CD8-positive, alpha-beta memory T cell (primary cell): ENCODE measurements at regions not wholly inside any gene's neighbourhood (a gene's known extent, or its start where the extent isn't known, plus 50 kb on each side); places are given as distances from the start of the nearest gene placed in this dataset.

Source experiments
- CTCF ChIA-PET: fragments of 350-600 bp; sonication (Branson Sonifier 250); formaldehyde crosslinking; loops from one replicate; lab custom pipeline; 2021; ENCODE audit warnings: antibody characterized with exemption; lab: Charles Lee
- POLR2A ChIA-PET: fragments of 350-600 bp; sonication (Branson Sonifier 250); formaldehyde crosslinking; loops from one replicate; lab custom pipeline; 2021; ENCODE audit warnings: antibody characterized with exemption; lab: Charles Lee
- DNase-seq, 5 donors: peaks; one replicate each; pipeline versions ENCODE4 v3.0.0 to v3.0.0-alpha.2; 2020 to 2022; ENCODE audit warnings: mixed read lengths in 1 of 5
- H3K27ac ChIP-seq: one replicate; pipeline ENCODE4 v1.7.0; 2013; ENCODE audit warnings: low read depth, mild to moderate bottlenecking, low read length, moderate library complexity
- H3K27me3 ChIP-seq: 2 replicates; pipeline ENCODE4 v1.7.0; 2013; ENCODE audit warnings: low read length, mild to moderate bottlenecking; ENCODE audit not compliant: insufficient read depth, poor library complexity, severe bottlenecking
- H3K36me3 ChIP-seq: 2 replicates; pipeline ENCODE4 v1.7.0; 2013; ENCODE audit warnings: mild to moderate bottlenecking, low read length, moderate library complexity; ENCODE audit not compliant: insufficient read depth
- H3K4me1 ChIP-seq: 2 replicates; pipeline ENCODE4 v1.7.0; 2013; ENCODE audit warnings: mild to moderate bottlenecking, low read length, moderate library complexity; ENCODE audit not compliant: insufficient read depth
- H3K4me3 ChIP-seq: 2 replicates; pipeline ENCODE4 v1.7.0; 2013; ENCODE audit warnings: mild to moderate bottlenecking, low read length
- H3K9me3 ChIP-seq: 2 replicates; pipeline ENCODE4 v1.7.0; 2013; ENCODE audit warnings: mild to moderate bottlenecking, low read length
- H3K27ac Mint-ChIP-seq, 8 donors: one replicate each; pipeline ENCODE4 v1.8.0; 2020 to 2021; ENCODE audit warnings: mixed read lengths in 8 of 8, mild to moderate bottlenecking in 6 of 8, inconsistent platforms in 3 of 8, moderate library complexity in 3 of 8
- H3K27me3 Mint-ChIP-seq, 2 donors: one replicate each; pipeline ENCODE4 v1.8.0; 2020 to 2021; ENCODE audit warnings: mixed read lengths in 2 of 2, mild to moderate bottlenecking in 1 of 2, moderate library complexity in 1 of 2
- H3K36me3 Mint-ChIP-seq, 3 donors: one replicate each; pipeline ENCODE4 v1.8.0; 2020 to 2021; ENCODE audit warnings: mixed read lengths in 3 of 3, inconsistent platforms in 1 of 3, mild to moderate bottlenecking in 1 of 3
- H3K4me1 Mint-ChIP-seq, 3 donors: one replicate each; pipeline ENCODE4 v1.8.0; 2020 to 2021; ENCODE audit warnings: mixed read lengths in 3 of 3, inconsistent platforms in 1 of 3, mild to moderate bottlenecking in 1 of 3
- H3K4me3 Mint-ChIP-seq, 7 donors: one replicate each; pipeline ENCODE4 v1.8.0; 2020 to 2021; ENCODE audit warnings: mixed read lengths in 7 of 7, mild to moderate bottlenecking in 6 of 7, moderate library complexity in 4 of 7, inconsistent platforms in 2 of 7
- H3K9me3 Mint-ChIP-seq, 5 donors: one replicate each; pipeline ENCODE4 v1.8.0; 2020 to 2022; ENCODE audit warnings: mixed read lengths in 5 of 5, mild to moderate bottlenecking in 3 of 5, moderate library complexity in 2 of 5, inconsistent platforms in 1 of 5

DNA sequence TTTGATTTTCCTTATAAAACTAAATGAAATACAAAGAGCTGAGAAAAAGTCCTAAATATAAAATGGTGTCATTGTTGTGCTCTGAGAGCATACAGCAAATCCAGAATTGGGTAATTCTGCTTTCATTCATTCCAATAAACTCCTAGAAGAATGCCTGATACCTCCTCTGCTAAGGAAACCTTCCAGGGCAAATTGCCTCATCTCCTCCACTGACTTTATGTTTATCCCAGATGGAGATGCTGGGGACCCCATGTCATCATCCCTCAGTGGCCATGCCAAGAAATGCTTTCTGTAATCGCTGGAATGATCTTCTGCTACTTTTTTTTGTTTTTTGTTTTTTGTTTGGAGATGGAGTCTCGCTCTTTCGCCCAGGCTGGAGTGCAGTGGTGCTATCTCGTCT is 119.3 kb upstream of the PRKCQ start:
- CTCF ChIA-PET, result interaction anchor here (1.3 kb wide), 1 partner anchor 21 kb away, joined by 3 read pairs; no protein-coding TSS in a partner anchor
- no peak overlapping the region for H3K27ac ChIP-seq
- Mint-ChIP-seq H3K9me3 (no peaks in the 10 kb centered on the region), H3K4me1 (no peaks in the 10 kb centered on the region), H3K27me3 (peaks cover 0 to 28% of the 10 kb centered on the region in 2 donors), H3K4me3 (no peak overlapping the region), H3K27ac (no peak overlapping the region), H3K36me3 (no peaks in the 10 kb centered on the region)
- no peak for DNase-seq
- H3K36me3 ChIP-seq, result no peaks in the 10 kb centered on the region
- no peaks in the 10 kb centered on the region for H3K9me3 ChIP-seq
- H3K4me3 ChIP-seq, result no peak overlapping the region
- H3K4me1 ChIP-seq, result no peaks in the 10 kb centered on the region
- H3K27me3 ChIP-seq, result no peaks in the 10 kb centered on the region
- POLR2A ChIA-PET, result no interaction called here

GRCh38 chr10:6695519-6695918 is 115.4 kb upstream of the PRKCQ start:
- H3K27me3 Mint-ChIP-seq, result peaks cover 4 to 38% of the 10 kb centered on the region in 2 donors
- no peaks in the 10 kb centered on the region for H3K9me3 Mint-ChIP-seq
- H3K4me1 Mint-ChIP-seq, result no peaks in the 10 kb centered on the region
- no peak overlapping the region for H3K27ac Mint-ChIP-seq
- no peak overlapping the region for H3K4me3 Mint-ChIP-seq
- no peak overlapping the region for H3K27ac ChIP-seq
- H3K9me3 ChIP-seq, result no peaks in the 10 kb centered on the region
- H3K36me3 Mint-ChIP-seq, result no peaks in the 10 kb centered on the region
- CTCF ChIA-PET, result no interaction called here
- no peaks in the 10 kb centered on the region for H3K4me1 ChIP-seq
- no peak overlapping the region for H3K4me3 ChIP-seq
- H3K27me3 ChIP-seq, result no peaks in the 10 kb centered on the region
- DNase-seq, result no peak
- POLR2A ChIA-PET, result no interaction called here
- H3K36me3 ChIP-seq, result no peaks in the 10 kb centered on the region

GRCh38 chr10:6694447-6695140 is 114.5 kb upstream of the PRKCQ start:
- Mint-ChIP-seq H3K27ac (no peak overlapping the region), H3K4me3 (no peak overlapping the region), H3K4me1 (no peaks in the 10 kb centered on the region), H3K36me3 (no peaks in the 10 kb centered on the region), H3K27me3 (peaks cover 12 to 44% of the 10 kb centered on the region in 2 donors), H3K9me3 (no peaks in the 10 kb centered on the region)
- H3K27ac ChIP-seq, result no peak overlapping the region
- CTCF ChIA-PET, result no interaction called here
- DNase-seq, result no peak
- H3K9me3 ChIP-seq, result no peaks in the 10 kb centered on the region
- H3K36me3 ChIP-seq, result no peaks in the 10 kb centered on the region
- H3K27me3 ChIP-seq, result no peaks in the 10 kb centered on the region
- no peaks in the 10 kb centered on the region for H3K4me1 ChIP-seq
- POLR2A ChIA-PET, result no interaction called here
- no peak overlapping the region for H3K4me3 ChIP-seq

DNA sequence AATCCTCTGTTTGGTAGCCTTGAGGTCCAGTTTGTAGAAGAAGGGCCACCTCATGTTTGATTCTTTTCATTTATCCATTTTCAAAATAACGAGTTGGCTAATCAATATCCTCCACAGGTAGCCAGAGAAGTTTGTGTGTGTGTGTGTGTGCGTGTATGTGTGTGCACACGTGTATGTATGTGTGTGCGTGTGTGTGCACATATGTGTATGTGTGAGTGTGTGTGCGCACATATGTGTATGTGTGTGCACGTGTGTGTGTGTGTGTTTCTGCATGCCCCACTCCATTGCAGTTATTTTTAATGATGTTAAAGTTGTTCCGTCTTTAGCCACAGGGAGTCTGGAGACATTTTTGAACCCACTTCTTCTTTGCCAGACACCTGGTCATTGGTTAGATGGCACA is 112.8 kb upstream of the PRKCQ start:
- no peaks in the 10 kb centered on the region for H3K27me3 ChIP-seq
- no peaks in the 10 kb centered on the region for H3K36me3 ChIP-seq
- no peak overlapping the region for H3K4me3 ChIP-seq
- no peaks in the 10 kb centered on the region for H3K9me3 ChIP-seq
- Mint-ChIP-seq H3K9me3 (no peaks in the 10 kb centered on the region), H3K4me3 (no peak overlapping the region), H3K27me3 (peaks cover 16 to 51% of the 10 kb centered on the region in 2 donors), H3K36me3 (no peaks in the 10 kb centered on the region), H3K4me1 (no peaks in the 10 kb centered on the region), H3K27ac (no peak overlapping the region)
- no peaks in the 10 kb centered on the region for H3K4me1 ChIP-seq
- CTCF ChIA-PET, result no interaction called here
- DNase-seq, result no peak
- POLR2A ChIA-PET, result no interaction called here
- H3K27ac ChIP-seq, result no peak overlapping the region

GRCh38 chr10:6692103-6692502 is 112.0 kb upstream of the PRKCQ start:
- Mint-ChIP-seq H3K4me1 (no peaks in the 10 kb centered on the region), H3K9me3 (no peaks in the 10 kb centered on the region), H3K4me3 (no peak overlapping the region), H3K27ac (no peak overlapping the region), H3K27me3 (peaks cover 19 to 56% of the 10 kb centered on the region in 2 donors), H3K36me3 (no peaks in the 10 kb centered on the region)
- Histone ChIP-seq H3K4me3 (no peak overlapping the region), H3K9me3 (no peaks in the 10 kb centered on the region), H3K27me3 (no peaks in the 10 kb centered on the region), H3K27ac (no peak overlapping the region), H3K36me3 (no peaks in the 10 kb centered on the region), H3K4me1 (no peaks in the 10 kb centered on the region)
- CTCF ChIA-PET, result no interaction called here
- DNase-seq, result no peak
- POLR2A ChIA-PET, result interaction anchor here (0.6 kb wide), 1 partner anchor 10 kb away, joined by 3 read pairs; no protein-coding TSS in a partner anchor

GRCh38 chr10:6689036-6689435 is 109.0 kb upstream of the PRKCQ start:
- H3K27me3 ChIP-seq, result no peaks in the 10 kb centered on the region
- no peaks in the 10 kb centered on the region for H3K9me3 ChIP-seq
- no peaks in the 10 kb centered on the region for H3K36me3 ChIP-seq
- no peak overlapping the region for H3K4me3 ChIP-seq
- ChIA-PET CTCF (interaction anchor here (1.1 kb wide), 1 partner anchor 11 kb away, joined by 4 read pairs; no protein-coding TSS in a partner anchor), POLR2A (no interaction called here)
- Mint-ChIP-seq H3K36me3 (no peaks in the 10 kb centered on the region), H3K27me3 (peaks cover 21 to 59% of the 10 kb centered on the region in 2 donors), H3K9me3 (no peaks in the 10 kb centered on the region), H3K4me3 (no peak overlapping the region), H3K27ac (no peak overlapping the region), H3K4me1 (no peaks in the 10 kb centered on the region)
- no peak overlapping the region for H3K27ac ChIP-seq
- DNase-seq, result no peak
- no peaks in the 10 kb centered on the region for H3K4me1 ChIP-seq

DNA sequence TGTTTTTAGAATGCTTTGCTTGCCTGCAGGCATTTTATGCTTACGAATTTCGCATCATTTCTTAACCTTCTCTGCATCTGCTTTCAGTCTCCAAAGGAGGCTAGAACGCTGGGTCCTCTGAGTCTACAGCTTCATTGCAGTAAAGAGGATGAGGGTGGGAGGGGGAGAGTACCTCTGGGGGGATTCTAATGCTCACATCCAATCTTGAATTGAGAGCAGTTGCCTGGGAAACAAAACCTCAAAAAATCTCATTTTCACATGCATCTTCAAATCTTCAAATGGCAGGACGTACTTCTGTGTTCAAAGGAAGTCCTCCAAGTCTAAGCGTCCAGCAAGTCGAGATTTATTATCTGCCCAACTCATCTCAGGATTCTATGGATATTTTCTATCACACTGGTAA is 100.7 kb upstream of the PRKCQ start:
- H3K9me3 ChIP-seq, result no peaks in the 10 kb centered on the region
- H3K27ac ChIP-seq, result no peak overlapping the region
- no peaks in the 10 kb centered on the region for H3K4me1 ChIP-seq
- peaks cover 5 to 45% of the 10 kb centered on the region in 2 donors for H3K27me3 Mint-ChIP-seq
- no peaks in the 10 kb centered on the region for H3K36me3 ChIP-seq
- no peaks in the 10 kb centered on the region for H3K27me3 ChIP-seq
- H3K4me1 Mint-ChIP-seq, result peaks cover 4 to 5% (median 5%) of the 10 kb centered on the region in 3 donors
- no peaks in the 10 kb centered on the region for H3K36me3 Mint-ChIP-seq
- no peak overlapping the region for H3K4me3 Mint-ChIP-seq
- DNase-seq, result no peak
- ChIA-PET CTCF (interaction anchor here (1.3 to 2.7 kb wide), 4 partner anchors 11 to 266 kb away, joined by 3 to 10 read pairs (median 6); no protein-coding TSS in a partner anchor), POLR2A (no interaction called here)
- H3K27ac Mint-ChIP-seq, result no peak overlapping the region
- no peak overlapping the region for H3K4me3 ChIP-seq
- H3K9me3 Mint-ChIP-seq, result no peaks in the 10 kb centered on the region

DNA sequence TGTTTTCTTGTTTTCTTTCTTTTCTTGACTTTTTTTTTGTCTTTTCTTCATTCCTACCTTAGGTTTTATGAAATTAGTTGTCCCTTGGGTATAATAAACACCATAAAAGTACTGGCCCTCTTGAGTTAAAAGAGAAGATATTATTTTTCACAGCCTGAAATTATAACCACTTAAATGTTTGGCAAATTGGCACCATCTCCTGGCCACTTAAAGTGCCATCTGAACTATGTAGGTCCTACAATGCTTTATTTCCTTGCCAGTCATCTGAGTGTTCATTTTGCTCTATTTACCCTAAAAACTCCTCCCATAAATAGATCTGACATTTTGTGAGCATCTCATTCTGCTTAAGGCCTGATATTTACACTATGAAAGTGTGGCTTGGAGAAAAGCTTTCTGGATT is 98.9 kb upstream of the PRKCQ start:
- Histone ChIP-seq H3K4me1 (no peaks in the 10 kb centered on the region), H3K4me3 (no peak overlapping the region), H3K27me3 (no peaks in the 10 kb centered on the region), H3K36me3 (no peaks in the 10 kb centered on the region), H3K9me3 (no peaks in the 10 kb centered on the region), H3K27ac (no peak overlapping the region)
- CTCF ChIA-PET, result interaction anchor here (0.7 to 2.7 kb wide), 17 partner anchors 9 to 529 kb away, joined by 3 to 21 read pairs (median 4); no protein-coding TSS in a partner anchor
- no peak overlapping the region for H3K4me3 Mint-ChIP-seq
- H3K36me3 Mint-ChIP-seq, result no peaks in the 10 kb centered on the region
- peaks cover 4 to 5% (median 5%) of the 10 kb centered on the region in 3 donors for H3K4me1 Mint-ChIP-seq
- H3K27ac Mint-ChIP-seq, result no peak overlapping the region
- DNase-seq, result no peak
- POLR2A ChIA-PET, result no interaction called here
- no peaks in the 10 kb centered on the region for H3K9me3 Mint-ChIP-seq
- peaks cover 3 to 41% of the 10 kb centered on the region in 2 donors for H3K27me3 Mint-ChIP-seq
